ENCODE measurements at regions not wholly inside any gene's neighbourhood (a gene's known extent, or its start where the extent isn't known, plus 50 kb on each side); places are given as distances from the start of the nearest gene placed in this dataset.

DNA sequence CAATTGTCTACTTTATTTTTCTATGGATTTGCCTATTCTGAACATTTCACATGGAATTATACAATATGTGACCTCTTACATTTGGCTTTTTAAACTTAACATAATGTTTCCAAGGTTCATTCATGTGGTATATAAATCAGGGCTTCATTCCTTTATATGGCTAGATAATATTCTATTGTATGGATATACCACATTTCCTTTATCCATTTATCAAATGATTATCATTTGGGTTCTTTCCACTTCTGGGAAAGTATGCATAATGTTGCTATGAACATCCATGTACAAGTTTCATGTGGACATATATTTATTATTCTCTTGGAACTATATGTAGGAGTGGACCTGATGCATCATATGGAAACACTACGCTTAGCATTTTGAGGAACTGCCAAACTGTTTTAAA is 99.7 kb upstream of the NCKAP5 start:
- DNase-seq = no peak

DNA sequence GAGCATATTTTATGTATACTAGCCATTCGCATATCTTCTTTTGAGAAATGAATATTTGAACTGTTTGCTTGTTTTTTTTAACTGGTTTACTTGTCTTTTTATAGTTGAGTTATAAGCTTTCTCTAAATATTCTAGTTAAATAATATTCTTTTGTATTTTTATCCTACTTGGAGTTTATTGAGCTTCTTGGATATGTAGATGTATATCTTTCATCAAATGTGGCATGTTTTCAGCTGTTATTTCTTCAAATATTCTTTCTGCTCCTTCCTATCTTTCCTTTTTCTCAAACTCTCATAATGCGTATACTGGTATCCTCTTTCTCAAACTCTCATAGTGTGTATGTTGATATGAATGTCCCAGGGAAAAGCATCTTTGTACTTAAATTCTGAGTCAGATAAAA is 100.3 kb upstream of the NCKAP5 start:
- no peak for DNase-seq

DNA sequence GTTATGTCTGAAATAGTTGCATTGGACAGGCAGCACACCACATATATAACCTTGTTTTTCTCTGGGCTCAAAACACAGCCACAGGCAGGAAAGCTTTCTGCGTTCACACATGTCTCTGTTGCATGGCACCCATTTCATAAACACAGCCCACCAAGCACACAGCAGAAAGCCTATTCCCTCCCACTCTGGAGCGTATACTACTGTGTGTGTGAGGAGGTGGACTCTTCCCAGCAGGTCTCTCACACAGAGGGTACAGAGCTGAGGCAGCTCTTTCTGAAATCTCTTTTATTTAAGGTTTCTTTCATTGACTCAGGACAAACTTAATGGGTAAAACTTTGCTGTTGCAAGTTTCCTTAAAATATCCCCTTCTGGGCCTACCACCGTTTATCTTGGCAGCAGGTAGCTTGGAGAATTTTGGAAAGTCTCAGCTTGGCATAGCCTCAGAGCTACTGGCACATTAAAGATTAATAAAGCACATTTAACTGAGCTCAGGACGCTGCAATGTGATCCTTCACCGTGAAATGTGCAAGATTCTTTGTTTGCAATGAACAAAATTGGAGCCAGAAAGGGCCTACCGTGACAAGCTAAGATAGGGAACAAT is 105.1 kb upstream of the NCKAP5 start:
- DNase-seq = no peak

DNA sequence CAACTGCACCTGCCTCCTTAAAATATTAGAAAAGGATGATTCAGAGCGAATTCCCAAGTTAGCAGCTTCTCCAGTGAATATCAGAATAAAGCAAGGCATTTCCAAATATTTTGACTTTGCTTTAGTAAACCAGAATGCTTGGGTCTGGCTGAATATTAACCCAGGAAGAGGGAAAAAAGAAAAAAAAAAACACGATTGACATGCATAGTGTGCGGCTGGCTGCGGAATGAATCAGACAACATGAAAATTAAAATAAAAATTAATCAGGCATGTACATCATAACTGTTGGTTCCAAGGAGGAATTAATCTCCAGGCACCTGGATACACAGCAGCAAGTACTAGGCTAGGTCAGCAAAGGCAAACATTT is 105.8 kb upstream of the NCKAP5 start:
- no peak for DNase-seq

DNA sequence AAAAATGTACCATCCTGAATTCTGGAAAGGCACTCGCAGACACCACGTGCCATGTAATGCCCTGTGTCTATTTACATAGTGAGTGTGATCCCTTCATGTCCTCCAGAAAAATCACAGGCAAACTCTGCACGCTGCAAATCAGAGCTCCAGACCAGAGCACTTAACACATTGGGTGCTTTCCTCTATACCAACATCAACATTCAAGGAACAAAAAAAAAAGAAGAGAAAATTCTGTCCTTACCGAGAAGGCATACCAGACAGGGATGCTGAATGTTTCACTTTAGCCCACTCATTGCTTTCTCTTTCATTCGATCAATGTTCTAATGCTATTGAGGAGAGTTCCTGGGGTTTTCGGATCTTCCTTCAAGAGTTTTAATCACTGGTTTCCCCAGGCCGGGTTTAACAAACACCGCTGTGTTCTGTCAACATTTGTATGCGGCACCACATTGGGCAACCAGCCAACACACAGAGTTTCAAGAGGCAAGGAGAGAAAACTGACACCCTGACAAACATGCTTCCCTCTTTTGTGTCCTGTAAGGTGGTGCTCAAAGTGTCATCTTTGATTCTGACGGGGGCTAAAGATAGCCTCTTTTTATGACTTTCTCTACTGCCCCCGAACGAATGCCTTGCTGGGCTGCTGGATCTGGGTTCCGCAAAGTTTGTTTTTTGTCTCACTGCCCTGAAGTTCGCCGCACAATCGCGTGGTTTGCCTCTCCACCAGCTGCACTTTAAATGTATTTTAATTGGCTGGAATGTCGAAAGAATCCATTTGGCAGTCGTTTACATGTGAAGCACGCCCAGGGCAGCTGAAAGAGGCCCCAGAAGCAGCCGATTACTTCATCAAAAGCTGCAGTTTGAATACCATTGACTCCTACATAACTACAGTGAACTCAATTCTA is 106.4 kb upstream of the NCKAP5 start:
- DNase-seq = no peak

DNA sequence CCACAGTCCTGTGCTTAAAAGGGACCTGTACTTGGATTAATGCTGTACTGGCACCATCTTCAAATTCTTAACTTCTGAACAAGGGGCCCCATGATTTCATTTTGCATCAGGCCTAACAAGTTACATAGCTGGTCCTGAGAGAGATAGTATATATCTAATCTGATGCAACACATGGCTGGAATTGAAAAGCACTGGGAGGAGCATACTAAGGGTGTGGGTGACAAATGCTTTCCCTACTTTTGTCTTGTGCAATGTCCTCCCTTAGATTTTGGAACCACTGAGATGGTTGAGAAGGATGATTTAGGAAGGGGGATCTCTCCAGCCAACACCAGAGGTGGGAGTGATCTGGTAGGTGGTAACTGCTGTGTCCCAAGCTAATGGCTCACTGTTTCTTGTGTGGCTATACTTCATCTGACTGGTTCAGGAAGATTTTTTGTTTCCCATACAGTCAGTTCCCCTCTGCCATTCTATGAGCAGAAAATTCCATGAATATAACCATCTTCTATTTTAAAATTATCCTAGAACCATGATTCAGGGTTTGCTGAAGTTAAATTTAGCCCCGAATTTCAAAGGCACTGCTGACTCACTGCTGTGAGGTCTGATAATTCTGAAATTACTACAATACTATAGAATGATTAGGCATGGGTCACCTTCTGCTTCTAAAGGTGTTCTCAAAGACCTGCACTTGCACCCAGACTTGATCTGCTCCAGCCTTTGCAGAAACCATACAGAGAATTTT is 108.3 kb upstream of the NCKAP5 start:
- DNase-seq = no peak

DNA sequence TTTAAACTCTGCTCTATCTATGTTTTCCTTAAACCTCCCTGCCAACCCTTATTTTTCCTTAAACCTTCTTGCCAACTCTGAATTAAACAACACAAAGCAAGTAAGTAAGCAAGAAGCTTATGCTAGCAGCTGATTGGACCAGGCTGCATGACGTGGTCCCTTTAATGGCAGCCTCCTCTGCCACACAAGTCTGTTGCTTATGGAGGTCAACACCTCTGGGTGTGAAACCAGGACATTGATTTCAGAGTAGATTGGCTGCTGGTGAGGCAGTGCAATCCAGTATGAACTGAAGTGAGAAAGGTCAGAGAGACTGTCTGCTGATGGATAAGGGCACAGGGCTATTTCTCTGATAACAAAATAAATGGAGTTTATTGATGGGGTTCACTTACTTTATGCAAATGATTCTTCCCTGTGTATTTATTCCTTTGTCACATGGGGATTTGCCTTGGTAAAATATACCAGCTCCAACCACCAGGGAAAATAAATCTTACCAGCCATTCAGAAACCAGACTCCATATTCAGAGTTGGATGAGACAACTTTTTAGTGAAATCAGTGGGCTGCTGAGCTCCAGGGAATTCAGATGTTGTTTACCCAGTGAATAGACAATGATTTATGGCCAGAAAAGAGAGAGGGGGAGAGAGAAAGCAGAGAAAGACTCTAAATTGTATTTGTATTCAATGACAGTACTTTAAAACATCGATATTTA is 112.2 kb upstream of the NCKAP5 start:
- no peak for DNase-seq

DNA sequence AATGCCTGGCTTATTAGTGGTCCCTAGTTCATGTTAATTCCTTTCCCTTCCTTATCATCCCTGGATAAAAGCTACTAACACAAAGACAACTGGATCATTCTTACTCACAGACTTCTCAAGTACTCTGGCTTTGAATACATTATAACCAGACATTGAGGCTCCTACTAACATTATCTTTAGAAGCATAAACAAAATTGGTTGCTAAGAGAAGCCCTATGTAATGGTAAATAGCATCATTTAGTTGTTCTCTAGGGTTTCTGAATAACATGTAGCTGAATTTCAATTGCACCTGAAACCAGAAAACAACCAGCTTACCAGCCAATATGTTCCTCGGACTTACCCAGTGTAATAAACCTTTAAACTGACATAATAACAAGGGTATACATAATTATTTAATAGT is 114.1 kb upstream of the NCKAP5 start:
- no peak for DNase-seq

DNA sequence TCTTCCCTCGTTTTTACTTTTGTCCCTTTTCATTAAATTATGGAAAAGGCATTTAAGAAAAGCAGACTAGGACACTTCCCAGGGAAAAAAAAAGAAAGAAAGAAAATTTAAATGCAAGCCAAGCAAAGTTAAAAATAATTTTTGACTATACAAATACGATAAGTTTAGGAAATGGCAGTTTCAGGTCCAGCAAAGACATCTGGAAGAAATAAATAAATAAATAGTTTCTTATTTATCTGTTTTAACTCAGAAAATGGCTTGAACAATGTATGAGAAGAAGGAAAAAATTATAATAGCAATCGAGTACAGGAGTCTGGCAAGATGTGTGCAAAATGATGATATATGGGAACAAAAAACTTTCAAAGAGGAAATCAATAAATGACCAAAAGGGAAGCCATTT is 114.6 kb upstream of the NCKAP5 start:
- DNase-seq = no peak

DNA sequence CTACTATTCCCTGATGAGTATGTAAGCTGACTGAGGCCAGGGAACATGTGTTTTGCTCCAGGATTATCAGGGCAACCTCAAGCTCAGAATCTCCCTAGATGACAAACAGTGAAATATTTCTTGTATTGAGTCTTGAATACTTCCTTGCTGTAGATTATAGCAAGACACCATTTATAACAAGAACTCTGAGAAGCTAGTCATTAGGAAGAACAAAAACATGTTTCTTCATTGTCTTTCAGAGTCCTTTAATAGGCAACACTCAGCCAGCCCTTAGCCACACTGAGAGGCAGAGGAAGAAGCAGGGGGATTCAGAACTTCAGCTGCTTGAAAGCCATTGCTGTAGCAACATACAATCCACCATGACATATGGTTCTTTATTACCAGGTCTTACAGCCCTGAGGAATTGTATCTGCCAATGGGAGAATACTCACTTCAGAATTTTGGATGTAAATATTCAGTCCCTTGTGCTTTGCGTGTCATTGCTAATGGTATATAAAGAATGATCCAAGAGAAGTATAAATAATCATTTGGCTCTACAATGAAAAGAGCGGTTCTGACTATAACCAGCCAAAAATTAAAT is 117.5 kb upstream of the NCKAP5 start:
- DNase-seq = no peak

DNA sequence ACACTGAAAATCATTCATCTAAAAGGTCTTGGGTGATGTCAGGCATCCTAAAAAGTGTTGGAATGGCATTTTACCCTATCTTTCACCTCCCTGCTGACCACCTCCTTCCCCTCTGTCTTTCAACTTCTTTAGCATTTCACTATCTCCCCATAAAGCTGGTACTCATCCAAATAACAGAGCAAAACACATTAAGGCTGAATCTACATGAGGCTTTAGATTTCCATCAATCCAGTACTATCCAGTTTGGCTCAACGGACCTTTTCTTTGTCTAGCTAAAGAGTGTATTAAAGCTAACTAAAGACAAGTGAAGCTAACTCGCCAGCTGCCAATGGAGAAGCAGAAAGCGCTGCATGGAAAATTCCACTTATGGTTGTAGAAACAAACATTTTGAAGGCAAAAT is 122.5 kb upstream of the NCKAP5 start:
- DNase-seq = no peak

DNA sequence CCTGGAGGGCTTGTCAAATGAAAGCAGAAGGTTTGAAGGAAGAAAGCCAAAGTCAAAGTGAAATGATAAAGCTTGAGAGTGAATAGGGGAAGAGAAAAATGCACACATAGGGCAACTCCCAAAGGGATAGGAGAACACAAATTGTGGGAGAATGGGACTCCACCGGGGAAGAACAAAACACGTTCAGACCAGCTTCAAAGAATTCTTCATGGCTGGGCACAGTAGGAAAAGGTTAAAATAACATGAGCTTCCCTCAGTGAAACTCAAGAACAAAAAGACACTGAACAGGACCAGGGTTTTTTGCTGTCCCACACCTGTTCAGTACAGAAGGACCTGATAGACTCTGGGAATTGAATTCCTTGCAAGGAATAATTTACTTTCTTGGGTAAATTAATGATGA is 123.1 kb upstream of the NCKAP5 start:
- DNase-seq = no peak

DNA sequence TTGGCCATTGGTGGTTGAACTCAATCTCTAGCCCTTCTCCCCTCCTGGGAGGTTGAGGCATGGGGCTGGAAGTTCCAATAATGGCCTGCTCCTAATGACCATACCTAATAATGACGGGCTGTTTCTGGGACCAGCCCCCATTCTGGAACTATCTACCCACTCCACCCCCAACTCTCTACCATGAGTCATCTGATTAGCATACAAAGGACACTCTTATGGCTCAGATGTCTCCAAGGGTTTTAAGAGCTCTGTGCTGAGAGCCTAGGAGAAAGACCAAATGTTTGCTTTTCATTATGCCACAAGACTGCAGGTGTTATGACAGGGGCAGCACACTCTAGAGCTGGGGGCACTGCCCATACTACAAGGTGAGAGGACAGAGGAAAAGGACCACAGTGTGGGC is 137.0 kb upstream of the NCKAP5 start:
- no peak for DNase-seq

DNA sequence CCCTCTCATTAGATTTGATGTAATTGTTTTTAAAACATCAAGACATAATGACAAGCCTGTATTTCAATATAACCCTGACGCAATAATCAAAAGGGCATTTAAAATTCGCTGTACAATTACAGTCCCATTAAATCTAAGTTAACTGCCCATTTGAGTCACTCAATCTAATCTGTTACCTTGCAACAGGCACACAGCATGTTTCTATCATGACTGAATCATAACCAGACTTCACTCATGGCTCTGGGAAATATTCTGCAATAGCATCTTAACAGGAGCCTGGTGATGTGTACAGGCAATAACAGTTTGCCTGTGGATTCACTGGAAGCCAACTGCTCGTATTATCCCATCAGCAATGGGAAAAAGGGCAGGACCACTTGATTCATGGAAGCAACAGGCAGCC is 142.3 kb upstream of the NCKAP5 start:
- DNase-seq = no peak

DNA sequence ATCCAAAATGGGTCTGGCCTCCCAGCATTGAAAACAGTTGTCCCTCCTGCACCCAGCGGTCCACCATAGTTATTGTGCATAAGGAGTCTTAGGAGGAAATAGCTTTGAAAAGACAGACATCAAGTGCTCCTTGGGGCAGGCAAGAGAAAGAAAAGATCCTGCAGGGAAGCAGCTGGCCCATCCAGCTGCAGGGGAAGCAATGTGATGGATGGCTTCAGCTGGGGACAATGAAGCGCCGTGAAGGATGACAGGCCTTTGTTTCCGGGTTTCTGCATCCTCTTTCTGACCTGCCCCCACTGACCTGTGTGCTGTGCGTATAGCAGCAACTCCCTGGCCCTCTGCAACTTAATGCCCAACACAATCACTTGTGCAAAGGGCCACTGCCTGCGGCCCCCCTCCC is 142.9 kb upstream of the NCKAP5 start:
- no peak for DNase-seq

DNA sequence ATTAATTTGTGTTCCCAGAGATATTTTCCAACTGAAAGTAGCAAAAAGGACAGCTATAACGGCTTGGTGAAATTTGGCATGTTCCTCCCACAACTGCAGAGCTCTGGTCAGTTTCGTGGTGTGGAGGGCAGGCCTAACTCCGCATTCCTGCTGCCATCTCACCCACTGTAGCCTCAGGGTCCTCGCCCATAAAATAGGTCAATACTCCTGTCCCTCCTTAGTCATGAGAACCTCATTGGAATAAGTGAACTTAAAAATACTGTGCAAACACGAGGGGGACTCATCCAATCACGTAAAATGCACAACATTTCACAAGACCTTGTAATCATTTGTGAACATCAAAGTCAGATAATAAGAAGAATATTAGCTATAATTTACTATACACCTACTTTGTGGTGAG is 143.5 kb upstream of the NCKAP5 start:
- no peak for DNase-seq

DNA sequence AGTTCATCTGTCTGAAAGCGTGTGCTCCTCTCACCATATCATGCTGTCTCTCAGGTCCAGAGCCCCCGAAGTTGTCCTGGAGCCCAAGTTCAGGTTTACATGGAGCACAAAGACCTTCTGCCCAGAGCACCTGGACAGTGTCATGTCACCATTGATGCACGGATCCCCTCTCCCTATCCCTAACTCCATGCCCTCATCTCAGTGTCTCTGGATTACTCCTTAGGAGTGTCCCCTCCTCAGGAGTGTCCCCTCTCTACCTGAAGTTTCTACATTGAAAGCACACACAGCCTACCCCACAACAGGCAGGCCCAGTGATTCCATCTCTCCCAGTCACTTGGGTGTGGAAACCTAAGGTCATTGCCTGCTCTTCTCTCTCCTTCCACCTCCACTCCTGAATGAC is 144.1 kb upstream of the NCKAP5 start:
- no peak for DNase-seq

DNA sequence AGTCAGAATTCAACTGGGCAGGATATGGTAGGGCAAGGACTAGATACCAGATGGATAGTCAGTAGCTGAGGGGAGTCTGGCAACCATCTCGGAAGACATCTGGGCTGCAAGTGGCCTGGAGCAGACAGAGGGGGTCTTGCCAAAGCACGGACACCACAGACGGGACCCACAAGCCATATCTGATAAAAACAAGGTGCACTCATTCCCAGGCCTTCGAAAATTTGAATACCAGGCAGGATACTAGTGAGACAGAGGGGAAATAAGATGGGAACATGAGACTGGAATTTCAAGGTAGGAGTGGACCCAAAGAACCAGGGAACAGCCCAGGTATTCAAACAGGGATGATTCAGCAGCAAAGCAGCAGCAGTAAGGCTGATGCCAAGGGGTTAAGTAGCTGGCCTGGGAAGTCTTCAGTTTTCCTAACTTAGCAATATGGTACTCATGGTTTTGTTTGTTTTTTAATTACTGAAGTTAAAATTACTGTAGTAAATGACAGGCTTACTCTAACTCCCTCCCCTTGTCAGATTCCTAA is 144.9 kb upstream of the NCKAP5 start:
- DNase-seq = no peak

DNA sequence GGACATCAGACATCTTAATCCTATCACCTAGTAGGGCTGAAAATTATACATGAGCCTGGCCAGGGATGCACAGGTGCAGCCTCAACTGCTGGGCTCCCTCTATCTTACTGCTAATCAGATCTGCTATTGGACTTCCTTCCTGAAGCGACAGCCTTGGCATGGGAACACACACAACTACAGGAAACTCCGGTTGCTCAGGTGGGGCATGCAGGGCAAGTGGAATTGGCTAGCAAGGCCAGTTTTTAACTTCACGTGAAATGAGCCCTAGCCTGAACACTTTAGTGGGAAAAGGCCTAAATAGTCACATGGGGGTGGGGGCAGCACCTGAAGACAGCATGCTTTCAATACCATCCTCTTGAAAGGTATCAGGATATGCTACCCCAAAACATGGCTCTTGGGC is 147.9 kb upstream of the NCKAP5 start:
- DNase-seq = no peak

DNA sequence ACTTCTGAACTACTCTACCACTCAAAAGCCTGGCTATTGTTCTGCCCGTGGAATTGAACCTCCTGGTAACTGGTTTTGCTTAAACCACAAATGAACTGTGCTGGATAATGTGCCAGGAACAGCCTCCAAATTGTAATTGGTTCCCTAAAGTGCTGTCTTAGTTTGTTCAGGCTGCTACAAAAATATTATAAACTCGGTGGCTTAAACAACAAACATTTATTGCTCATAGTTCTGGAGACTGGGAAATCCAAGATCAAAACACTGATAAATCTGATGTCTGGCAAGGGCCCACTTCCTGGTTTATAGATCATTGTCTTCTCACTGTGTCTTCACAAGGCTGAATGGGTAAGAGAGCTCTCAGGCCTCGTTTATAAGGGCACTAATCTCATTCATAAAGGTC is 149.2 kb upstream of the NCKAP5 start:
- DNase-seq = no peak

DNA sequence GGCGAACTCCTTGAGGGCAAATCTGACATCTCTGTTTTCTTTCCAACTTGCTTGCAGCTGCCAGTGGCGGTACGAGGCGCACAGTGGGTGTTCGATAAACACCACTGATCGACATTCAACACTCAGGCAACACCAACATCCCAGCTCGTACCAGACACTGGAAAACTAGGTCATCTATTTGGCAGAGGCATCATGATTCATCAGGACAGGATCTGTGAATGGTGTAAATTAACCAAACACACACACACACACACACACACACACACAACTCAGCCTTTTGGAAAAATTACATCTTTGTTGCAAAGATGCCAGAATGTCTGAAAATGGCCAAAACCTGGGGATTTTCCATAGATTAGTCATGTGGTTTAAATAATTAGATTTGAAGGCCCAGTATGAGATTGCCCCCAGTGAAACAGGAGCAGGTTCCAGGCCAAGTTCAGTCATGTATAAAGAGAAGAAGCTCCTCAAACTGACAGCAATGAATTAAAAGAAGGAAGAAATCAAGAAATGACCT is 150.5 kb upstream of the NCKAP5 start:
- DNase-seq = no peak

DNA sequence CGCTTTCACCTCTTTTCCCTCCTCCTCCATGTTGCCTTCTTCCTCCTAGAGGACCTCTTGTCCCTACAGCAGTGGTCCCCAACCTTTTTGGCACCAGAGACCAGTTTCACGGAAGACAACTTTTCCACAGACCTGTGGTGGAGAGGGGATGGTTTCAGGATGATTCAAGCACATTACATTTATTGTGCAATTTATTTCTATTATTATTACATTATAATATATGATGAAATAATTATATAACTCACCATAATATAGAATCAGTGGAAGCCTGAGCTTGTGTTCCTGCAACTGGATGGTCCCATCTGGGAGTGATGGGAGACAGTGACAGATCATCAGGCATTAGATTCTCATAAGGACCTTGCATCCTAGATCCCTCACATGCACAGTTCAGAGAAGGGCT is 152.2 kb upstream of the NCKAP5 start:
- no peak for DNase-seq

All from hindlimb muscle (tissue), 1 donor.